SK-N-SH (cell line): ENCODE measurements at regions not wholly inside any gene's neighbourhood (a gene's known extent, or its start where the extent isn't known, plus 50 kb on each side); places are given as distances from the start of the nearest gene placed in this dataset.

Experiments used
- CTCF ChIA-PET: fragments of 300-600, 350-600 bp; formaldehyde crosslinking; extraction: SDS; loops from one replicate; lab custom pipeline; 2021; lab: Yijun Ruan, JAX
- POLR2A ChIA-PET: fragments of 350-600 bp; sonication (Branson Sonifier 250); formaldehyde crosslinking; extraction: SDS; loops from one replicate; lab custom pipeline; 2020; ENCODE audit warnings: antibody characterized with exemption, inconsistent platforms; lab: Yijun Ruan, JAX
- DNase-seq: peaks from one replicate; pipeline ENCODE4 v3.0.0; 2012
- H2AFZ ChIP-seq: fragments of 200-600 bp; sonication (generic); 2 replicates; pipeline ENCODE4 v1.8.1; 2016; ENCODE audit warnings: antibody characterized with exemption, mild to moderate bottlenecking, low read depth
- H3F3A ChIP-seq: fragments of 200-600 bp; sonication (generic); replicated peaks from 2 replicates; pipeline ENCODE3; 2016; ENCODE audit warnings: antibody characterized with exemption, mild to moderate bottlenecking; ENCODE audit not compliant: insufficient read depth
- H3K27ac ChIP-seq, 2 experiments: fragments of 200-500 bp in 1 of 2; fragments of 200-600 bp in 1 of 2; sonication (Bioruptor generic) in 1 of 2; sonication (generic), shearing (Covaris generic) in 1 of 2; 2 replicates each; pipeline versions ENCODE4 v1.5.1 to v1.6.1; 2014 to 2016; ENCODE audit warnings: low read depth in 2 of 2, inconsistent platforms in 1 of 2, low read length in 1 of 2, mild to moderate bottlenecking in 1 of 2, mixed read lengths in 1 of 2
- H3K27me3 ChIP-seq: fragments of 200-600 bp; sonication (generic), shearing (Covaris generic); 2 replicates; pipeline ENCODE4 v1.6.1; 2016; ENCODE audit warnings: mixed run types; ENCODE audit not compliant: insufficient read depth
- H3K36me3 ChIP-seq, 2 experiments: fragments of 200-500 bp in 1 of 2; fragments of 200-600 bp in 1 of 2; sonication (Bioruptor generic) in 1 of 2; sonication (generic) in 1 of 2; replicated peaks in 1 of 2; 2 replicates each; pipeline versions ENCODE3 to v1.5.1; 2014 to 2016; ENCODE audit warnings: low read length in 1 of 2, mild to moderate bottlenecking in 1 of 2; ENCODE audit not compliant: insufficient read depth in 2 of 2, control insufficient read depth in 1 of 2
- H3K4me1 ChIP-seq, 2 experiments: fragments of 200-500 bp in 1 of 2; fragments of 200-600 bp in 1 of 2; sonication (Bioruptor generic) in 1 of 2; sonication (generic), shearing (Covaris generic) in 1 of 2; 2 replicates each; pipeline versions ENCODE4 v1.5.1 to v1.6.1; 2014 to 2016; ENCODE audit warnings: low read depth in 1 of 2, low read length in 1 of 2, mixed run types in 1 of 2; ENCODE audit not compliant: insufficient read depth in 2 of 2, control insufficient read depth in 1 of 2
- H3K4me2 ChIP-seq: fragments of 200-600 bp; sonication (generic), shearing (Covaris generic); 2 replicates; pipeline ENCODE4 v1.6.1; 2017; ENCODE audit warnings: mixed run types
- H3K4me3 ChIP-seq, 2 experiments: fragments of 200-500 bp in 1 of 2; fragments of 200-600 bp in 1 of 2; sonication (Bioruptor generic) in 1 of 2; sonication (generic), shearing (Covaris generic) in 1 of 2; 2 replicates each; pipeline versions ENCODE4 v1.5.1 to v1.8.1; 2014 to 2016; ENCODE audit warnings: low read depth in 2 of 2, inconsistent platforms in 1 of 2, low read length in 1 of 2, mild to moderate bottlenecking in 1 of 2, mixed read lengths in 1 of 2, moderate library complexity in 1 of 2
- H3K79me2 ChIP-seq: fragments of 200-600 bp; sonication (generic); 2 replicates; pipeline ENCODE4 v1.8.1; 2017; ENCODE audit warnings: mild to moderate bottlenecking; ENCODE audit not compliant: insufficient read depth
- H3K9ac ChIP-seq: fragments of 200-600 bp; sonication (generic); 2 replicates; pipeline ENCODE4 v1.6.1; 2017; ENCODE audit warnings: mixed run types
- H3K9me2 ChIP-seq: fragments of 200-600 bp; sonication (generic); 2 replicates; pipeline ENCODE4 v1.6.1; 2017; ENCODE audit warnings: mixed run types
- H3K9me3 ChIP-seq: fragments of 200-600 bp; sonication (generic); 2 replicates; pipeline ENCODE4 v1.6.1; 2017; ENCODE audit warnings: mixed run types, mild to moderate bottlenecking, moderate library complexity
- H4K20me1 ChIP-seq: fragments of 200-600 bp; sonication (generic); 2 replicates; pipeline ENCODE4 v1.6.1; 2017; ENCODE audit warnings: mild to moderate bottlenecking, mixed run types; ENCODE audit not compliant: insufficient read depth
- CHD2 ChIP-seq: fragments of 150-350 bp; IDR thresholded peaks from 2 replicates; pipeline ENCODE4 v1.6.1; 2018; ENCODE audit warnings: low read length; ENCODE audit not compliant: partially characterized antibody
- ELF1 ChIP-seq: IDR thresholded peaks from 2 replicates; pipeline ENCODE4 v1.4.0; 2012
- EP300 ChIP-seq, 2 experiments: IDR thresholded peaks; 2 replicates each; pipeline versions ENCODE4 v1.4.0 to v1.6.1; 2012; ENCODE audit warnings: borderline replicate concordance in 1 of 2, low read depth in 1 of 2, low read length in 1 of 2
- FOSL2 ChIP-seq: IDR thresholded peaks from 2 replicates; pipeline ENCODE4 v1.4.0; 2012; ENCODE audit warnings: low read depth, mild to moderate bottlenecking, moderate library complexity, borderline replicate concordance
- FOXM1 ChIP-seq: IDR thresholded peaks from 2 replicates; pipeline ENCODE4 v1.4.0; 2012; ENCODE audit warnings: low read depth, mild to moderate bottlenecking
- GABPA ChIP-seq: IDR thresholded peaks from 2 replicates; pipeline ENCODE4 v1.4.0; 2012; ENCODE audit warnings: low read depth, mild to moderate bottlenecking
- GATA2 ChIP-seq: sonication (generic); formaldehyde crosslinking; IDR thresholded peaks from 2 replicates; pipeline ENCODE4 v1.5.0; 2020; ENCODE audit warnings: mild to moderate bottlenecking, missing genetic modification reagents
- IRF3 ChIP-seq: fragments of 150-350 bp; IDR thresholded peaks from 2 replicates; pipeline ENCODE4 v1.6.1; 2016; ENCODE audit warnings: mild to moderate bottlenecking, low read depth, low read length
- JUND ChIP-seq: IDR thresholded peaks from 2 replicates; pipeline ENCODE4 v1.4.0; 2012
- MEF2A ChIP-seq: IDR thresholded peaks from 2 replicates; pipeline ENCODE4 v1.4.0; 2012; ENCODE audit warnings: low read depth, borderline replicate concordance
- POLR2AphosphoS5 ChIP-seq: IDR thresholded peaks from 2 replicates; pipeline ENCODE4 v1.6.1; 2012; ENCODE audit warnings: low read depth, low read length
- RCOR1 ChIP-seq: fragments of 150-350 bp; IDR thresholded peaks from 2 replicates; pipeline ENCODE4 v1.6.1; 2017; ENCODE audit warnings: antibody characterized with exemption, low read length
- REST ChIP-seq: IDR thresholded peaks from 2 replicates; pipeline ENCODE4 v1.6.1; 2012; ENCODE audit warnings: mild to moderate bottlenecking, low read depth, low read length, moderate library complexity
- RXRA ChIP-seq: IDR thresholded peaks from 2 replicates; pipeline ENCODE4 v1.4.0; 2012; ENCODE audit warnings: low read depth, mild to moderate bottlenecking, borderline replicate concordance
- SIN3A ChIP-seq: IDR thresholded peaks from 2 replicates; pipeline ENCODE4 v1.6.1; 2012; ENCODE audit warnings: low read depth, mild to moderate bottlenecking, low read length, moderate library complexity, borderline replicate concordance
- TAF1 ChIP-seq: IDR thresholded peaks from 2 replicates; pipeline ENCODE4 v1.6.1; 2012; ENCODE audit warnings: low read depth, mild to moderate bottlenecking, low read length, moderate library complexity, borderline replicate concordance
- TCF12 ChIP-seq: IDR thresholded peaks from 2 replicates; pipeline ENCODE4 v1.4.0; 2012
- YY1 ChIP-seq: IDR thresholded peaks from 2 replicates; pipeline ENCODE4 v1.4.0; 2012; ENCODE audit warnings: low read depth, mild to moderate bottlenecking
- WGBS: methylation state at CpG from one replicate; pipeline ENCODE4 v1.1.6; 2017; ENCODE audit warnings: low lambda C conversion rate; 5-methylcytosine and 5-hydroxymethylcytosine counted together
- TF ChIP-seq, protein P1 (sequence below): fragments of 150-350 bp; IDR thresholded peaks from 2 replicates; pipeline ENCODE4 v1.6.1; 2017; ENCODE audit warnings: antibody characterized with exemption, low read length, low read depth, borderline replicate concordance

GRCh38 chr10:84765656-84766055 is 437.3 kb downstream of the CCSER2 start (continued):
- TF ChIP-seq EP300 (IDR thresholded peaks at IDR 0.05; ENCODE audit: borderline replicate concordance in 1 of 2, low read depth in 1 of 2, low read length in 1 of 2): no peak
- no peak for TF ChIP-seq MEF2A
- TF ChIP-seq FOXM1: no peak
- TF ChIP-seq TAF1: no peak
- TF ChIP-seq RCOR1: no peak
- no peak for TF ChIP-seq CHD2
- TF ChIP-seq JUND: no peak
- TF ChIP-seq REST: no peak
- no peak for TF ChIP-seq SIN3A

DNA sequence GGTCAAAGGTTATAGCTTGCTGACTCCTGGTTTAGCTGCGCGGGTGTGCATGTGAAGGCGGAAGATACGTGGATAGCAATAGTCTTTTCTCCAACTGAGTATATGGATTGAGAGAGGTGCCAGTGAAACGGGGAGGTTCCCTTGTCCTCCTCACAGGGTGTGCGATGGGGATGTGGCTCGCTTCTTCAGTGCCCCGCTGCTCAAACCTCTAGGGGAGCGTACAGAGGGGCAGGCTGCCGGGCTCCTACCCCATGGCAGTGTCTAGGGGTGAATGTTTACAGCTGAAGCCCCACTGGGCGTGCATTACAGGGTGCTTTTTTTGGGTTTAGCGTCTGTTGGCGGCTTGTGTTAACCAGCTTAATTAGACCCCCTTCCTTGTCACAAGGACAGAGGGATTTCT is 438.5 kb downstream of the CCSER2 start:
- no peak for DNase-seq

More for the DNA sequence above, 438.5 kb downstream of the CCSER2 start:
- H3K36me3 ChIP-seq: no peaks in the 10 kb centered on the region
- no peaks in the 10 kb centered on the region for H3F3A ChIP-seq
- TF ChIP-seq IRF3 (no peak), CHD2 (no peak), GABPA (no peak), EP300 (IDR thresholded peaks at IDR 0.05; ENCODE audit: borderline replicate concordance in 1 of 2, low read depth in 1 of 2, low read length in 1 of 2) (no peak), GATA2 (CRISPR knock-in tag) (no peak), POLR2AphosphoS5 (no peak), ELF1 (no peak), REST (no peak), YY1 (no peak), FOSL2 (no peak), TCF12 (no peak), RXRA (no peak)
- TF ChIP-seq, protein P1, sequence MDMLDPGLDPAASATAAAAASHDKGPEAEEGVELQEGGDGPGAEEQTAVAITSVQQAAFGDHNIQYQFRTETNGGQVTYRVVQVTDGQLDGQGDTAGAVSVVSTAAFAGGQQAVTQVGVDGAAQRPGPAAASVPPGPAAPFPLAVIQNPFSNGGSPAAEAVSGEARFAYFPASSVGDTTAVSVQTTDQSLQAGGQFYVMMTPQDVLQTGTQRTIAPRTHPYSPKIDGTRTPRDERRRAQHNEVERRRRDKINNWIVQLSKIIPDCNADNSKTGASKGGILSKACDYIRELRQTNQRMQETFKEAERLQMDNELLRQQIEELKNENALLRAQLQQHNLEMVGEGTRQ: no peak
- 51% methylated on average over 13 of the region's 13 CpGs for WGBS
- H2AFZ ChIP-seq: no peak overlapping the region
- H3K4me3 ChIP-seq: no peak overlapping the region
- ChIA-PET CTCF (interaction anchor here (0.6 kb wide), 1 partner anchor 458 kb away, joined by 3 read pairs; no protein-coding TSS in a partner anchor), POLR2A (no interaction called here)
- no peak overlapping the region for H3K27ac ChIP-seq
- H3K9me3 ChIP-seq: no peaks in the 10 kb centered on the region
- no peaks in the 10 kb centered on the region for H3K4me1 ChIP-seq
- H3K9me2 ChIP-seq: no peaks in the 10 kb centered on the region
- H4K20me1 ChIP-seq: no peaks in the 10 kb centered on the region
- H3K4me2 ChIP-seq: no peak overlapping the region
- no peaks in the 10 kb centered on the region for H3K79me2 ChIP-seq
- no peak overlapping the region for H3K9ac ChIP-seq
- H3K27me3 ChIP-seq: no peaks in the 10 kb centered on the region
